ENCODE measurements at regions not wholly inside any gene's neighbourhood (a gene's known extent, or its start where the extent isn't known, plus 50 kb on each side); places are given as distances from the start of the nearest gene placed in this dataset.

GRCh38 chr17:56676810-56677209 lies 83.3 kb downstream of the NOG start:
- DNase-seq (ENCODE audit: low read depth), result no peak
- H3K4me3 ChIP-seq (ENCODE audit: low read depth, low read length), result no peak overlapping the region
- TF ChIP-seq CTCF (conservative IDR thresholded peaks at IDR 0.05; ENCODE audit: low read depth, low read length), result peak; percentile 44

GRCh38 chr17:56678249-56679114 lies 85.0 kb downstream of the NOG start:
- TF ChIP-seq CTCF (conservative IDR thresholded peaks at IDR 0.05; ENCODE audit: low read depth, low read length), result no peak
- no peak for DNase-seq (ENCODE audit: low read depth)
- peak overlapping the region; percentile 41 for H3K4me3 ChIP-seq (ENCODE audit: low read depth, low read length)

- DNase-seq (ENCODE audit: low read depth), result no peak
- peak; percentile 65 for TF ChIP-seq CTCF (conservative IDR thresholded peaks at IDR 0.05; ENCODE audit: low read depth, low read length)
- peak overlapping the region; percentile 41 for H3K4me3 ChIP-seq (ENCODE audit: low read depth, low read length)
Measured at GRCh38 chr17:56679115-56679776, 85.7 kb downstream of the NOG start.

- DNase-seq (ENCODE audit: low read depth), result no peak
- H3K4me3 ChIP-seq (ENCODE audit: low read depth, low read length), result no peak overlapping the region
- TF ChIP-seq CTCF (conservative IDR thresholded peaks at IDR 0.05; ENCODE audit: low read depth, low read length), result no peak
Measured at GRCh38 chr17:56679777-56680422, 86.4 kb downstream of the NOG start.

- no peak overlapping the region for H3K4me3 ChIP-seq (ENCODE audit: low read depth, low read length)
- no peak for DNase-seq (ENCODE audit: low read depth)
- no peak for TF ChIP-seq CTCF (conservative IDR thresholded peaks at IDR 0.05; ENCODE audit: low read depth, low read length)
Measured at GRCh38 chr17:56680676-56681075, 87.2 kb downstream of the NOG start.

- peak; percentile 96 for DNase-seq (ENCODE audit: low read depth)
- no peak overlapping the region for H3K4me3 ChIP-seq (ENCODE audit: low read depth, low read length)
- TF ChIP-seq CTCF (conservative IDR thresholded peaks at IDR 0.05; ENCODE audit: low read depth, low read length), result no peak
Measured at GRCh38 chr17:56681561-56682266, 88.2 kb downstream of the NOG start.

All from epithelial cell of proximal tubule (primary cell).